C4-2B (cell line): ENCODE measurements at regions not wholly inside any gene's neighbourhood (a gene's known extent, or its start where the extent isn't known, plus 50 kb on each side); places are given as distances from the start of the nearest gene placed in this dataset.
"Not testable (repeated sequence)": the region's sequence is repeated elsewhere in the genome, so short reads cannot be mapped to it uniquely, and the experiment has no call there.

ENCODE experiments used
- H3K27ac ChIP-seq: fragments of 450-650 bp; 2 replicates; pipeline ENCODE4 v1.5.1; 2017
- CTCF ChIP-seq: fragments of 450-650 bp; conservative IDR thresholded peaks from 2 replicates; pipeline ENCODE4 v1.5.1; 2017; ENCODE audit warnings: mild to moderate bottlenecking
- ZFX ChIP-seq: fragments of 450-650 bp; IDR thresholded peaks from 2 replicates; pipeline ENCODE4 v1.6.1; 2017

GRCh38 chr10:107529350-107529749, 364.8 kb upstream of the SORCS1 start:
- no peak overlapping the region for H3K27ac ChIP-seq
- TF ChIP-seq ZFX = no peak
- no peak for TF ChIP-seq CTCF

DNA sequence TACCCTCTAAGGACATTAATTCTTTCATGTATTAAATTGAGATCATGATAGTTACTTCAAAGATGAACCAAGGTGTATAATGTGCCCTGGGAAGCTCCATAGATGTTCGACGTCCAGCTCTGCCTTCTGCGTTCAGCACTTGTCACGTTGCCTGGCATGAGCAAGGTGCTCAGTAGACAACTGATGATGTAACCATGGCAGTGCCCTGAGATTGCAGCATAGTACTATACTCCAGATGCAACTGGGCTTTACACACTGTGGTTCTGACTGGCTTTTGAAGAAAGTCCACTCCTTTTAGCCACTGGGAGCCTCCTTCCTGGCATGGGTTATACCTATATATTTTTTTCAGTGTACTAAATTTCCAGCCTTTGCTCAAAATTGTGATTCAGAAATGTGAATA, 355.8 kb upstream of the SORCS1 start:
- H3K27ac ChIP-seq = no peak overlapping the region
- TF ChIP-seq ZFX = no peak
- TF ChIP-seq CTCF = no peak

- TF ChIP-seq CTCF (no peak), ZFX (no peak)
- no peak overlapping the region for H3K27ac ChIP-seq
These were observed 353.3 kb upstream of the SORCS1 start for GRCh38 chr10:107517811-107518210.

GRCh38 chr10:107516349-107516748, 351.8 kb upstream of the SORCS1 start:
- no peak for TF ChIP-seq ZFX
- no peak for TF ChIP-seq CTCF
- H3K27ac ChIP-seq = no peak overlapping the region

DNA sequence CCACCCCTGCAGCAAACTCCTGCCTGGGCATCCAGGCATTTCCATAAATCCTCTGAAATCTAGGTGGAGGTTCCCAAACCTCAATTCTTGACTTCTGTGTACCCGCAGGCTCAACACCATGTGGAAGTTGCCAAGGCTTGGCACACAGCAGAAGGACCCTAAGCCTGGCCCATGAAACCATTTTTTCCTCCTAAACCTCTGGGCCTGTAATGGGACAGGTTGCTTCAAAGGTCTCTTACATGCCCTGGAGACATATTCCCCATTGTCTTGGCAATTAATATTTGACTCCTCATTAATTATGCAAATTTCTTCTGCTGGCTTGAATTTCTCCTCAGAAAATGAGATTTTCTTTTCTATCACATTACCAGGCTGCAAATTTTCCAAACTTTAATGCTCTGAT, 339.5 kb upstream of the SORCS1 start:
- not testable (repeated sequence) for H3K27ac ChIP-seq

DNA sequence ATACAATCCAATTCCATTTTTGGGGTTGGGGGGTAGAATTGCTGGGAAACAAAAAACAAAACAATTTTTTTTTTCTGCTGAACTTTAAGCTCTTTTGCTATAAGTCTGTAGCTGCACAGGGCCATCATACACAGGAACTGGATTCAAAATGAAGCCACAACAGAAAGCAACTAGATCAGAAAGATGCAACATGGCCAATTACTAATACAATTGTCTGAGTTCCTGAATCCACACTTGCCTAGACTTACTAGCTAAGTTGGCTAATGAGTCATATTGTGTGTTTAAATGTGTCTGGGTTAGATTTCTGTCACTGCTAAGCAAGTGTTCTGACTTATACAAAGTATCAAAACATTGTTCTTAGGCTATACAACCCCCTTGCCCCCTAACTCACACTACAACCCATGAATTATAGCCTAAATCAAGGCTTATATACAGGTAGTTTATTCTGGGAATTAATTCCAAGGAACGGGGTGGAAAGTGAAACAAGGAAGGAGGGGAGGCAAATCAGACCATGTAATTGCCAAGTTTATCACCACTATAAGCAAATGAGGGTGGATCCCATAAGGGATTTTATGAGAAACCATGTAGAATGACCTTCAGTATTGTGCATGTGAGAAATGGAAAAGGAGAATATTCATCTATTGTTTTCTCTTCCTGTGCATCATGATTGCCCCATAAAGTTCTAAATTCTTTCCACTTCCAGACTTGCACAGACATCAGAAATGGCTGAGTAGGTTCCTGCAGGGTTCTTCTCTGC, 337.9 kb upstream of the SORCS1 start:
- H3K27ac ChIP-seq = no peak overlapping the region
- TF ChIP-seq CTCF (no peak), ZFX (no peak)

GRCh38 chr10:107498983-107499382, 334.5 kb upstream of the SORCS1 start:
- no peak overlapping the region for H3K27ac ChIP-seq
- TF ChIP-seq CTCF (no peak), ZFX (no peak)

DNA sequence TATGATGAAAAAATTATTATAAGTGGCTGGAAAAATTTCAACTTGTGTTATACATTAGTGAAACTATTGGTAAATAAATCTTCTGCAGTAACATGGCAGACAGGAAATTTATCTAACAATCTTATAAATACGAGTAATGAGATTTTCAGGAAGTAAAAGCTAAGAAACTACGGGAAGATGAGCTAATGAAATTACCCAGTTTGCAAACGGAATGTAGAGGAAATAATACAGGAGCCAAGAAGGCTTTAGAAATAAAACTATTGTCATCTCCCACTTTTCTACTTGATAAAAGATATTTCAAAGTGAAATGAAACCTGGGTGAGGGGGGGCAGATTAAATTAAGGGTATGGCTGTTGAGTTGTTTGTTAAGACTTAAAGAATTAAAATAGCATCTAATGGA, 332.5 kb upstream of the SORCS1 start:
- TF ChIP-seq ZFX = no peak
- no peak for TF ChIP-seq CTCF
- no peak overlapping the region for H3K27ac ChIP-seq
